OCI-M1 (cell line): ENCODE measurements at regions not wholly inside any gene's neighbourhood (a gene's known extent, or its start where the extent isn't known, plus 50 kb on each side); places are given as distances from the start of the nearest gene placed in this dataset.
"Not testable (repeated sequence)": the region's sequence is repeated elsewhere in the genome, so short reads cannot be mapped to it uniquely, and the experiment has no call there.

ENCODE experiments used
- DNase-seq: peaks from one replicate; lab custom pipeline; 2025; lab: John Stamatoyannopoulos, UW

DNA sequence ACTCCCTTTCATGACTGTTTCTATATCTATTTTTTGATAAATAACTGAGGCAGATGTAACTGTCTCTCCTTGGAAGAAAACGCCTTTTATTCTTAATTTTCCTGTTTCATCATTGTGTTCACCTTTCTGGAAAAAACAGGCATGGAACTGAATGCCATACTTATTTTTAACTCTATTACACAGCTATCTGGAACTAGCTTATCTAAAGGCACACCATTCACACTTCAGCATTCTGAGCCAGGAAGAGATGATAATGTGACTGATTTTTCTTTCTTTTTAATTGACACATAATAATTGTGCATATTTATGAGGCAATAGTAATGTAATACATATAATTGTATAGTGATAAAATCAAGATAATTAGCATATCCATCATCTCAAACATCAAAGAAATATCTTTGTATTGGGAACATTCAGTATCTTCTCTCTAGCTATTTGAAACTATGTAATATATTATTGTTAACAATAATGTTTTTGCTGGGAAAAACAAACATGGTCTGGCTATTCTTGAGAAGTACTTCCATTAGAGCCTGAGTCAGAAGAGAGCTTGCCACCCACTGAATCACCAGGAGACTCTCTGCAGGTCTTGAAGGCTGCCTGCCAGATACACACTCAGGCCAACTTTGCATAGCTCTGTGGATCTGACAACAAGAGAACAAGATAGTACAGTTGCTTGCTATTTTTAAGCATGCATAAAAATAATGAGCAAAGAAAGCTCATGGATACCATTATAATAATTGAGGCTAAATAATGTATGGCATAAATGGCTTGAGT lies 501.0 kb upstream of the EDIL3 start:
- no peak for DNase-seq

DNA sequence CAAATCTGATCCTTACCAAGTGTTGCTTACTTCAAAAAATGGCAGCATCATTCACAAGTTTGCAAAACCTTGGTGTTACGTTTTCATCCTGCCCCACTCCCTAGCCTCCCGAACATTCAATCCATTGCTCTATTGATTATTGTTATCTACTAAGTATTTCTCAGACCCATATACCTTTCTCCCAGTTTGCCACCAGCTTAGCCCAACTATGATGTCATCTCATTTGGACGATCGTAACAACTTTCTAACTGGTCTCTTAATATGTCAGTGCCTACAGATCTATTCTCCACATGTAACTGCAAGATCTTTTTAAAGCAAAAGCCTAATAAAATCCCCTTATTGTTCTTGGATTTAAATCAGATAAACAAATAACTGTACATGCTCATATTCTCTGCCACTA lies 497.1 kb upstream of the EDIL3 start:
- no peak for DNase-seq

DNA sequence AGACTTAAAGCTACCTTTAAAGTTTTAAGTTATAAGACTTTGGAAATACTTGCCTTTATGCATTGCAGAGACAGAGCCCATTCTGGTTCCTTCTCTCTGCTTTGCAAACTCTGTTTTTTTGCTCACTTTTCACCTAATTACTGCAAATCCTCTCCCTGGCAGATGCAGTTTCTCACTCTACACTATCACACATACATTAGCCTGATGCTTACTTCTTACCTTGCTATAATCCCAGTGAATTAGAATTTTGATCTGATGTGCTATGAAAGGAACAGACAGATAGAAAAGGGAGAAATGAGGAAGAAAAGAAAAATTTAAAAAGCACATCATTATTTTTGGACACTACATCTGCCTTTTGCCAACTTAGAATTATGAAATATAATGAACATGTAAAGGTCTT lies 489.5 kb upstream of the EDIL3 start:
- no peak for DNase-seq

GRCh38 chr5:84872768-84873167 lies 488.1 kb upstream of the EDIL3 start:
- DNase-seq, result no peak

DNA sequence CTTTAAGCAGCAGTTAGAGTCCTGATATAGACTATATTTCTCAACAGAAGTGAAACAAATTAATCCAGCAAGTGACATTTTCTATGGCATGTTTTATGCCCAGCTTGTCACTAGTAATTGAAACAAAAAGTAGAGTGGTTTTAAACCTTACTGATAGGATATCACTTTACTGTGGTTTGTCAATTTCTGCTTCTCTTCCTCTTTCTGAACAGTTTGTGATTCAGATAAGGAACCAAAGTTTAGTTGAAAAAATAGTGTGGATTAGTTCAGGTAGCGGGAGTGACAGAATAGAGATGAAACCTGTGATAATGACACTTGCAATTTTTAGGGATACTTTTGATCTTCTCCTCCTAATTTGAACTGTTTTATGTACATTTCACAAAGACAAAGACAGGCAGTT lies 485.7 kb upstream of the EDIL3 start:
- DNase-seq, result peak; percentile 87

GRCh38 chr5:84869675-84870074 lies 485.0 kb upstream of the EDIL3 start:
- no peak for DNase-seq

GRCh38 chr5:84863936-84864335 lies 479.3 kb upstream of the EDIL3 start:
- not testable (repeated sequence) for DNase-seq

DNA sequence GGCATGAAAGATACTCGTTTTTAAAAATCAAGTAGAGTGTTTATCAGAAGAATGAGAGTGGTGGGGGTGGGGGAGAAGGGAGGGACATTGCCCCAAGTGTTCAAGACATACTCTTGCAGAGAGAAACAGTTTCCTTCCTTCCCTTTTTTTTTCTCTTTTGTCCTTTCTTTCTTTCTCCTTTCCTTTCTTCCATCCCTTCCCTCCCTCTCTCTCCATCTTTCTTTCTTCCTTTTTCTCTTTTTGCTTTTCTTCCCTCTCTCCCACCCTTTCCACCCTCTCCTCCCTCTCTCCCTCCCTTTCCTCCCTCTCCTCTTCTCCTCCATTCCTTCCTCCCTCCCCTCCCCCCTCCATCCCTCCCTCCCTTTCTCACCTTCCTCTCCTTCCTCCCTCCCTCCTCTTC lies 478.3 kb upstream of the EDIL3 start:
- peak; percentile 6 for DNase-seq

- DNase-seq, result no peak
These were observed 477.5 kb upstream of the EDIL3 start for GRCh38 chr5:84862132-84862531.

DNA sequence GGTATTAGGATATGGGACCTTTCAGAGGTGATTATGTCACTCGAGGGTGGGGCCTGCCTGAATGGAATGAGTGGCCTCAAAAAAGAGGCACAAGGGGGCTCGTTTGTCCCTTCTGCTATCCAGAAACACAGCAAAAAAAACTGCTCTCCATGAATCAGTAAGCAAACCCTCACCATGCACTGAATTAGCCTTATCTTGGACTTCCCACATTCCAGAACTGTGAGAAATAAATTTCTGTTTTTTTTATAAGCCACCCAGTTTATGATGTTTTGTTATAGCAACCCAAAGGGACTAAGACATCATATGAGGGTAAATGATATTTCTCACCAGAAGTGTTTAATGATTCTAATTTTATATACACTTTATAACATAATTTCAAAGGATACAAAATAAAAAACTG lies 476.6 kb upstream of the EDIL3 start:
- no peak for DNase-seq

DNA sequence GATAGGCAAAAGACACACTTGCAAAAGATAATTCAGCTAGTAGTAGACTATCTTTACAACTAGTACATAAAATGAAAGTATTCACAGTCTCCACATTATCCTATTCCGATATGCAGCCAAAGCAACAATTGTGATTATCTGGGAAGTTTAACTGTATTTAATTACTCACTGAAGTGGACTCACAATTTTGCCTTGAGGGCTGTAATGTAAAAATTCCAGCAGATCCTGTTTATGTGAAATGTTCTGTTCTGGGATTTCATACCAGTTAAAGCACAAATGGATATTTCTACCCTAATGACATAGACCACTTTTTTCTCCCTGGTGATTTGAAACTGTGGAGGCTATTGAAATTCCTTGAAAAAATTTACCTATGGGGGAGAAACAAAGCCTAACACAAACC lies 474.4 kb upstream of the EDIL3 start:
- DNase-seq, result no peak

GRCh38 chr5:84831701-84832100 lies 447.0 kb upstream of the EDIL3 start:
- DNase-seq, result no peak

DNA sequence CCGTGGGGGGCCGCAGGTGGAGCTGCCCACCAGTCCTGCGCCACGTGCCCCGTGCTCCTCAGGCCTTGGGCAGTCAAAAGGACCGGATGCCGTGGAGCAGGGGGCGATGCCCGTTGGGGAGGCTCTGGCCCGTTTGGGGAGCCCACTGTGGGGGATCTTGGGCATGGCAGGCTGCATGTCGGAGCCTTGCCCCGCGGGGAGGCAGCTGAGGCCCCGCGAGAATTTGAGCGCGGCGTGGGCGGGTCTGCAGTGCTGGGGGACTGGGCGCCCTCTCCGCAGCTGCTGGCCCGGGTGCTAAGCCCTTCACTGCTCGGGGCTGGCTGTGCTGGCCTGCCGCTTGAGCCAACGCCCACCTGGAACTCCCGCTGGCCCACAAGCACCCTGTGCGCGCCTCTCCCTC lies 445.6 kb upstream of the EDIL3 start:
- no peak for DNase-seq

DNA sequence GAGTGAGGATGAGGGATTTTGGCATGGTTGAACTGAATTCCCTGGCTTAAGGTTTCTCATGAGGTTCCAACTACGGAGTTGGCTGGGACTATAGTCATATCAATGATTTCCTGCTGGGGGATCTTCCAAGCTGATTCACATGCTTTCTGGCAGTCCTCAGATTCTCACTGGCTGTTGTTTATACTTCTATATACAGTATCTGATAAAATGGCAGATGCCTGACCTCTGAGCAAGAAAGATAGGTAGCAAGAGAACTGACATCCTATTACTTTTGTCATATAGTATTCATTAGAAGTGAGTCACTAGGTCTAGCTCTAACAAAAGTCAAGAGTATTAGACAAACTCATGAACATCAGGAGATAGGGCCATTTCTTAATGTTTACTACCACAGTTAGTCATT lies 440.9 kb upstream of the EDIL3 start:
- no peak for DNase-seq

- no peak for DNase-seq
These were observed 437.2 kb upstream of the EDIL3 start for GRCh38 chr5:84821924-84822323.

GRCh38 chr5:84817953-84818352 lies 433.3 kb upstream of the EDIL3 start:
- DNase-seq, result no peak

DNA sequence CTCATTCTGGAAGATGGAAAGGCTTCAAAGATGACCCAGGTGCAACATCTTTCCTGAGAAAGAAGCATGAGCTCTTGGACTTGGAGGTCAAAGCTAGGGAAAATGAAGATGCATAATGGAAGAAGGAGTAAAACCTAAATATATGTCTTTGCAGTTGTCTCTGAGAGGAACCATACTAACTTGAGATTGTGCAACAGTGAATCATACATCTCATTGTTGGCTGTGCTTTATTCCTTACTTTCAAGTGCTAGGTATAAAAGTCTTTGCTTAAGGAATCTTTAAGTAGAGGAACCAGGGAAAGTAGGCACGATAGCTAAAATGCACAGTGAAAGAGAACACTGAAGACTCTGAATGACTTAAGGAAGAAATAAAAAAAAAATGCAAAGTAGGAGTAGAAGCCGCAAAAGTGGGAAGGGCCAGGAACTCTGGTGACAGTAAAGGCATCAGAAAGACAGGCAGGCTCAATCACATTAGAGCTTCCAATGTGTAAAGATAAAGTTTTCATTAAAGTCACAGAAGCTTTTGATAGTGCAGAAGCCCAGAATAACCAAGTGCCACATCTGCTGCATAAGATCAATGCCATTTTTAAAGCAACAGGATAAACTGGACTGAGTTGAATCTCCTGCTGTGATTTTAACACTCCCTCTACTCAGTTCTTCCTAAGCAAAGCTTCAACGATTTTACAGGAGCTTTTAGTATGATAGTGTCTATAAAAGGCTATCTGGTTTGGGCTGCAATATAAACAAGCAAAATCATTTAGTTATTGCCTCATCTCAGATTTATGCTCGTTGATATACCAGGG lies 432.3 kb upstream of the EDIL3 start:
- no peak for DNase-seq

GRCh38 chr5:84816160-84816559 lies 431.5 kb upstream of the EDIL3 start:
- DNase-seq, result no peak

DNA sequence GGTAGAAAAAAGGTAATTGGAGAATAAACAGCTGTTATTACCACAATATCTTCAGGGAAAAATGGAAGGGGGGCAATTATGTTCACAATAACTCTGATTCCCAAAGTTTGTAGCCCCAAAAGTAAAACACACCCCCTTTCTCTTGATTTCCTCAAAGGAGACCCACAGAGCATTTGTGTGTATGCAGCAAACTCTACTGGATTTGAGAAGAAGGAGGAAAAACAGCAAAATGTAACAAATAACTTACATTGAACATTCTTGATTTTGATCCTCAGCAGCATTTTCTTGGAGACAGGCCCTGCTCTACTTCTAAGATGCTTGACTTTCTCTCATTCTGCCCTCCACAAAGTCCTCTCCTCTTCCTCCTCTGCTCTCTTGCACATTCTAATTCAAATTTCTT lies 420.8 kb upstream of the EDIL3 start:
- DNase-seq, result no peak

DNA sequence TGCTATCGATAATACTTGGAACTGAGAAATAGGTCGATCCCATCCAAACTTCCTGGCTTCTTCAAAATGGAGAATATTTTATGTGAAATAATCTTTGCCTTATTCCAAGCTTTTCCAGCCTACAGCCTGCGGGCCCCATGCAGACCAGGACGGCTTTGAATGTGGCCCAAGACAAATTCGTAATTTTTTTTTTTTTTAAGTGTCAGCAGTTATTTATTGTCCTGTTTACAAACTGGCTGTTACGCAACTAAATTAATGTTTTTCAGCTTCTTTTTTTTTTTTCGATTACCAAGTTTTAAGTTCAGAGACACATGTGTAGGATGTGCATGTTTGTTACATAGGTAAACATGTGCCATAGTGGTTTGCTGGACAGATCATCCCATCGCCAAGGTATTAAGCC lies 411.7 kb upstream of the EDIL3 start:
- no peak for DNase-seq

GRCh38 chr5:84794486-84795035 lies 409.9 kb upstream of the EDIL3 start:
- DNase-seq, result no peak

DNA sequence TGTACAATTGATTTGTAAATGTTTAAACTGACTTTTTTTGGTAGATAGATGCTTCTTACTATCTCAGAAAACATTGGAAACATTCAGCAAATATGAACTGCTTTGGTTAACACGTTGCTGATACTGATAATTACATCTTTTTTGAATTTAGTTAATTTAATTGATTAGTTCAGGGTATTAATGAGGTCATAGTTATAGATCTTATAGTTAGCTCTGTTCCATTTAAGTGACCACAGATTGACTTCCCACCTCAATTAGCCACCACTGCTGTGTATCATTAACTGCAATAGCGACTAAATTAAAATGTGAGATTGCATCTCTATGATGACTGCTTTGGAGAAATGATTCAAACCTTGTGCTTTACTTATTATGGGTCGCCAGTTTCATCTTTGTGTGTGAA lies 407.1 kb upstream of the EDIL3 start:
- DNase-seq, result no peak

DNA sequence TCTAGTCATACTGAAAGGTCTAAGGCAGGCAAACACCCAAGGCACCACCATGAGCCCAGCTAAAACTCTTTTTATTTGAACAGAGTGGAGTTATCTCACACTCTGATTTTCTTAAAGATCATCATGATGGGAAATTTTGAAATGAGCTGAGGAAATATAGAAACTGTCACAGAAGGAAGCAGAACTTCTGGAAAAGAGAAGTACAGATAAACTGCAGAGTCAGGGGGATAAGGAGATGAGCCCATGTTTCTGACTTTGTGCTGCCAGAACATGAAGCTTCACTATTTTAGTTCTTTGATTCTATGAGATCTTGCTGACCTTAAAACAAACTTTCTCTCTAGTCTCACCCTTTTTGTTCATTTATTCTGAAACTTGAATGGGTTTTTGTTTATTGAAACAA lies 406.5 kb upstream of the EDIL3 start:
- peak; percentile 13 for DNase-seq
